HEK293T (cell line): ENCODE measurements at regions not wholly inside any gene's neighbourhood (a gene's known extent, or its start where the extent isn't known, plus 50 kb on each side); places are given as distances from the start of the nearest gene placed in this dataset.
A peak's percentile ranks its signal among the peaks of the same experiment; 100 is the strongest.

Experiments
- CTCF ChIA-PET: fragments of 350-600 bp; formaldehyde crosslinking; extraction: SDS; loops from one replicate; lab custom pipeline; 2021; ENCODE audit warnings: antibody characterized with exemption, inconsistent platforms; lab: Yijun Ruan, JAX
- POLR2A ChIA-PET: fragments of 350-600 bp; formaldehyde crosslinking; extraction: SDS; loops from one replicate; lab custom pipeline; 2020; ENCODE audit warnings: antibody characterized with exemption, inconsistent platforms; lab: Yijun Ruan, JAX
- DNase-seq: peaks from one replicate; pipeline ENCODE4 v3.0.0; 2012; ENCODE audit warnings: mixed read lengths; ENCODE audit errors: extremely low spot score
- ARNT ChIP-seq: fragments of 450-650 bp; IDR thresholded peaks from 2 replicates; pipeline ENCODE4 v1.6.1; 2017; ENCODE audit warnings: mild to moderate bottlenecking
- BHLHE40 ChIP-seq: fragments of 450-650 bp; IDR thresholded peaks from 2 replicates; pipeline ENCODE4 v1.6.1; 2016; ENCODE audit warnings: mild to moderate bottlenecking, moderate library complexity, borderline replicate concordance
- CTBP1 ChIP-seq: fragments of 450-650 bp; IDR thresholded peaks from 2 replicates; pipeline ENCODE4 v1.6.1; 2016; ENCODE audit warnings: borderline replicate concordance
- ELF4 ChIP-seq: fragments of 450-650 bp; IDR thresholded peaks from 2 replicates; pipeline ENCODE4 v1.6.1; 2017; ENCODE audit warnings: antibody characterized with exemption
- FOXA1 ChIP-seq: fragments of 450-650 bp; IDR thresholded peaks from 2 replicates; pipeline ENCODE4 v1.6.1; 2016; ENCODE audit warnings: mild to moderate bottlenecking
- FOXK2 ChIP-seq: fragments of 450-650 bp; IDR thresholded peaks from 2 replicates; pipeline ENCODE4 v1.6.1; 2016; ENCODE audit warnings: mild to moderate bottlenecking
- FOXM1 ChIP-seq: fragments of 450-650 bp; IDR thresholded peaks from 2 replicates; pipeline ENCODE4 v1.6.1; 2017; ENCODE audit warnings: mild to moderate bottlenecking, borderline replicate concordance
- HDGF ChIP-seq: fragments of 450-650 bp; IDR thresholded peaks from 2 replicates; pipeline ENCODE4 v1.6.1; 2017; ENCODE audit warnings: antibody characterized with exemption, borderline replicate concordance
- L3MBTL2 ChIP-seq: fragments of 450-650 bp; conservative IDR thresholded peaks from 2 replicates; pipeline ENCODE4 v1.6.1; 2016; ENCODE audit warnings: mild to moderate bottlenecking
- LEF1 ChIP-seq: fragments of 450-650 bp; IDR thresholded peaks from 2 replicates; pipeline ENCODE4 v1.6.1; 2017; ENCODE audit warnings: mild to moderate bottlenecking, borderline replicate concordance
- NFRKB ChIP-seq: fragments of 450-650 bp; IDR thresholded peaks from 2 replicates; pipeline ENCODE4 v1.6.1; 2016; ENCODE audit warnings: mild to moderate bottlenecking, moderate library complexity
- SP1 ChIP-seq: fragments of 450-650 bp; IDR thresholded peaks from 2 replicates; pipeline ENCODE4 v1.6.1; 2017
- SUZ12 ChIP-seq: fragments of 450-650 bp; IDR thresholded peaks from 2 replicates; pipeline ENCODE4 v1.6.1; 2016; ENCODE audit warnings: mild to moderate bottlenecking
- TARDBP ChIP-seq: fragments of 450-650 bp; IDR thresholded peaks from 2 replicates; pipeline ENCODE4 v1.6.1; 2016
- ZNF384 ChIP-seq: fragments of 450-650 bp; IDR thresholded peaks from 2 replicates; pipeline ENCODE4 v1.6.1; 2016
- TF ChIP-seq, protein P1 (sequence below): fragments of 450-650 bp; IDR thresholded peaks from 2 replicates; pipeline ENCODE4 v1.6.1; 2016

DNA sequence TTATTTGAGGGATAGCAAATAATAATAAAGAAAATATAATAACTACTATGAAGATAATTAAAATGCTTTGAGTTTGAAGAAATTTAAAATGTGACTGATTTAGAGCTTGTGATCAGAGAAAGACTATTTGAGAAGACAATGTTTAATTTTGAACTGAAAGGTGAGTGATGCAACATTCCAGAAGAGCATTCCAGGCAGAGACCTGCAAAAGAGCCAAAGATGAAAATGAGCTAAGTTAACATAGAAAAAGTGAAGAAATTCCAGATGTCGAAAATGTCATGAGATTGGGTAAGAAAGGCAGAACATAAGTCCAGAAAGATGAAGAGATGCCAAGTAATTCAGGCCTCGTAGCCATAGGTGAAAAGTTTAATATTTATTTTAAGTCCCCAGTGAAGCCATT, 215.8 kb downstream of the FSIP2 start:
- no peak for TF ChIP-seq SP1
- TF ChIP-seq CTBP1 = no peak
- no peak for TF ChIP-seq FOXK2
- TF ChIP-seq HDGF = no peak
- no peak for TF ChIP-seq FOXM1
- no peak for TF ChIP-seq FOXA1
- no peak for TF ChIP-seq ARNT
- TF ChIP-seq ZNF384 = no peak
- TF ChIP-seq ELF4 = no peak
- no peak for TF ChIP-seq NFRKB
- no peak for TF ChIP-seq L3MBTL2
- TF ChIP-seq, protein P1, sequence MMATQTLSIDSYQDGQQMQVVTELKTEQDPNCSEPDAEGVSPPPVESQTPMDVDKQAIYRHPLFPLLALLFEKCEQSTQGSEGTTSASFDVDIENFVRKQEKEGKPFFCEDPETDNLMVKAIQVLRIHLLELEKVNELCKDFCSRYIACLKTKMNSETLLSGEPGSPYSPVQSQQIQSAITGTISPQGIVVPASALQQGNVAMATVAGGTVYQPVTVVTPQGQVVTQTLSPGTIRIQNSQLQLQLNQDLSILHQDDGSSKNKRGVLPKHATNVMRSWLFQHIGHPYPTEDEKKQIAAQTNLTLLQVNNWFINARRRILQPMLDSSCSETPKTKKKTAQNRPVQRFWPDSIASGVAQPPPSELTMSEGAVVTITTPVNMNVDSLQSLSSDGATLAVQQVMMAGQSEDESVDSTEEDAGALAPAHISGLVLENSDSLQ = no peak
- TF ChIP-seq BHLHE40 = no peak
- TF ChIP-seq LEF1 = no peak
- TF ChIP-seq TARDBP = no peak
- no peak for TF ChIP-seq SUZ12
- ChIA-PET CTCF (no interaction called here), POLR2A (no interaction called here)
- DNase-seq = no peak

DNA sequence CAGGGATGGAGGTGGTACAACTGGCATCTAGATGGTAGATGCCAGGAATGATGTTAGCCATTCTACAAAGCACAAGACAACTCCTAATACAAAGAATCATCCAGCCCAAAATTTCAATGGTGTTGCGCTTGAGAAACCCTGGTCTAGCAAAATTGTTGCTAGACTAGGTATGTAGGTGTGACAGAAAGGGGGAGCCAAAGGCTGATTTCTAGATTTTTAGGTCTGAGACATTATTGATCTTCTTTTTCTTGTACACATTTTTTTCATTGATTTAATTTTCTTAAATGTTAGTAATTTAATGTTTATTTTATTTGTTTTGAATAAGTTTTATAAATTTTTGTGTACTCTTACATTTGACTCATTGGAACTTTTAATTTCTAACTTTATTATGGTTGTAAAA, 216.4 kb downstream of the FSIP2 start:
- POLR2A ChIA-PET = no interaction called here
- CTCF ChIA-PET = no interaction called here
- no peak for TF ChIP-seq SP1
- TF ChIP-seq FOXK2 = no peak
- TF ChIP-seq, protein P1 = no peak
- no peak for TF ChIP-seq ZNF384
- TF ChIP-seq SUZ12 = no peak
- no peak for TF ChIP-seq TARDBP
- TF ChIP-seq HDGF = no peak
- TF ChIP-seq ARNT = no peak
- TF ChIP-seq FOXA1 = no peak
- DNase-seq = no peak

DNA sequence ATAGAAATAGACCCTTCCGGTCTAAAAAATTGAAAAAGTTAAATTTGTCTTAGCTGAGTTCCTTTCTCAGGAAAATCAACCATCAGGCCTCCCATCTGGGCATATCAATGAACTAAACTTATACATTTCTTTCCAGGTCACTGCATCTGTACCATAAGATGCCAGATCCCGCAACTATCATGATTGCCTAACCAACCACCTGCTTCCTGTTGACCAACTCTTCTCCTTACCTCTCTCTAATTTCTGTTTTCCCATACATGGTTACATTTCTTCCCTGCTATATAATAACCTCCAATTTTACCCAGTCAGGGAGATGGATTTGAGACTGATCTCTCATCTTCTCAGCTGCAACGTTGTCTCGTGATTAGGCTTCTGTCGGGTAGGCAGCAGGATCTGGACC, 228.7 kb downstream of the FSIP2 start:
- CTCF ChIA-PET = no interaction called here
- DNase-seq = no peak
- no peak for TF ChIP-seq NFRKB
- TF ChIP-seq HDGF = no peak
- TF ChIP-seq TARDBP = no peak
- no peak for TF ChIP-seq LEF1
- TF ChIP-seq SUZ12 = no peak
- no peak for TF ChIP-seq CTBP1
- no peak for TF ChIP-seq FOXA1
- TF ChIP-seq SP1 = no peak
- TF ChIP-seq ARNT = no peak
- TF ChIP-seq ZNF384 = no peak
- TF ChIP-seq, protein P1 = no peak
- TF ChIP-seq L3MBTL2 = no peak
- TF ChIP-seq FOXM1 = no peak
- POLR2A ChIA-PET = no interaction called here

DNA sequence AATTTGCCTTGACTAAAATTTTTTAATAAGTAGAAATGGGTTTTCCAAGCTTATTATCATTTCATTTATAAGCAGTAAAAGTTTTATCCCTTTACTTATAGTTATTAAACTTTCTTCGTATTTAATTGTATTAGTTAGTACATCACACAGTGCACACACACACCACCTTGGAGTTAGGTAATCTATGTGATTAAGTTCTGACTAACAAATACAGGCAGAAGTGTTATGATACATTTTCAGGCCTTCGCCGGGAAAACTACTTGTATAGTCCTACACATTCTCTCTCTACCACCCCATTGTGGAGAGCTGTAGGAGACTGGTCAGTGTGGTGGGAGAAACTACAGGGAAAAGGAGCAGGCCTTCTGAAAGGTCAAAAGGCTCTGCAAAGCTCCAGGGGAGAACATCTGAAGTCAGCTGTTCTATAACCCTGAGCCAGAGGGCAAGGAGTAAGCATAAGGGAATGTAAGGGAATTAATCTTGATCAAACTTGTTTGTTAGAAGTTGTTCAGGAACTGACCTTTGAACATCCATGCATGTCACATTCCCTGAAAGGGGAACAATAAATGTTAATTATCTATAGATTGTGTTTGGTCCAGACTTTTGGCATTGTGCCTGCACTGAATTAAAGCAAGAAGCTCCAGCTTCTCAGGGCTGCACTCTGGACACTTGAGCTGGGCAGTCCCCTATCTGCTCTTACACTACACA, 231.7 kb downstream of the FSIP2 start:
- TF ChIP-seq, protein P1 = no peak
- TF ChIP-seq L3MBTL2 (no peak), SUZ12 (no peak), FOXM1 (no peak), ELF4 (no peak), ARNT (no peak), FOXA1 (no peak), SP1 (no peak), ZNF384 (no peak)
- CTCF ChIA-PET = no interaction called here
- POLR2A ChIA-PET = no interaction called here
- DNase-seq = no peak

DNA sequence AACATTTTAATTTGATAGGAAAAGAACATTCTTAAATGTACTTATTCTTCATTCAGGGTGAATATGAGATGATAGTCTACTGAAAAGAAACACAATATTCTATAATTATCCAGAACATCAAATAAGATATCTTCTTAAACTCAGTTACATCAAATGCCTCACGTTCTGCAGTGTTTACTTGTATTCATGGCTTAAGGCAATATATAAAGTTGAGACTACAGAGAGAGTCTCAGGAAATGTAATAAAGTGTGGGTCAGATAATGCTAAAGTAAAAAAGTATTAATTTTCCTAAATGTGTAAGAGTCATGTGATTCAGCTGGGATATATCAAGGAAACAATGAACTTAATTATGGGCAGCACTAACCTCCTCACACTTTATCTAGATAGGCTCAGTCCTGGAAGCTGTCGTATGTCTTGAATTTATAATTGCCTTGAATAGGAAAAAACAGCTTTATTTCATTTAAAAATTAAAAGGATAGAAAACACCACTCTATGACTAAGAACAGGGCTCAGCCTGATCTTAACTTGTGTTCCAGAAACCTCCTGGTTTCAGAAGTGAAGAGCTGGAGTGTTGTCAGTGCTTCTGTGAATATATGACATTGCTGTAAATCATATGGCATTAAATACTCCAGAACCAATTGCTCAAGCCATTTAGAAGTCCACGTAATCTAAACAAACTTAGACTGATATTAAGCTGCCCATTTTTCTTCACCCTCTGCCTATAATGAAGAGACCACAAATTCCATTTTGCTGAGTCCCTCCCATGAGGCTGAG, 240.2 kb downstream of the FSIP2 start:
- no peak for DNase-seq
- POLR2A ChIA-PET = no interaction called here
- TF ChIP-seq, protein P1 = 0 out of 2 replicates have a peak, but pooled peaks have one; percentile 34
- no peak for TF ChIP-seq NFRKB
- CTCF ChIA-PET = no interaction called here
